ENCODE measurements at regions not wholly inside any gene's neighbourhood (a gene's known extent, or its start where the extent isn't known, plus 50 kb on each side); places are given as distances from the start of the nearest gene placed in this dataset.
"Not testable (repeated sequence)": the region's sequence is repeated elsewhere in the genome, so short reads cannot be mapped to it uniquely, and the experiment has no call there.

DNA sequence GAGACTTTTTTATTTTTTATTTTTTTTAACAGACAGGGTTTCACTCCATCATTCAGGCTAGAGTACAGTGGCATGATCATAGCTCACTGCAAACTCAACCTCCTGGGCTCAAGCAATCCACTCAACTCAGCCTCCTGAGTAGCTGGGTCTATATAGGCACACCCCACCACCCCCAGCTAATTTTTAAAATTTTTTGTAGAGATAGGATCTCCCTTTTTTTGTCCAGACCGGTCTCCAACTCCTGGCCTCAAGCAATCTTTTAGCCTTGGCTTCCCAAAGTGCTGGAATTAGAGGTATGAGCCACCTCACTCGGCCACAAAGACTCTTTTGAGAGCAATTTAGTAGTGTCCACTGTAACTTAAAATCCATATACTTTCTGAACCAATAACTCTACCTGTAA lies 103.3 kb upstream of the DST start:
- no peak for DNase-seq (ENCODE audit: low spot score)

DNA sequence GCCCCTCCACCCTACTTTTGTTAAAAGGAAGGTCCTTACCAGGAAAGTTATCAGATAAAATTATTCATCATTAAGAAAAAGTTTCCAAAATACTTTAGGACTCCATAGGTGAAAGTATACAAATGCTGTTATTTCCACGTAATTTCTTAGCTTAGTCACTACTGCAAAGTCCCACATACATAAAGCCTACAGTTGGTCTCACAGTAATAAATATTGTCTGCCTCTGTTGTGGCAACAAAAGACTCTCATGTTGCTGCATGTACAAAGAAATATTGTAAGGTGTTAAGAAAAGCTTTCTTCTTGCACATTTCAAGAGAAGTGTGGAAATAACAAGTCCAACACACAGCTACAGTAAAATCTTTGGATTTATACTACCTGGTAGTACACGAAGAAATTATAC lies 102.4 kb upstream of the DST start:
- no peak for DNase-seq (ENCODE audit: low spot score)

DNA sequence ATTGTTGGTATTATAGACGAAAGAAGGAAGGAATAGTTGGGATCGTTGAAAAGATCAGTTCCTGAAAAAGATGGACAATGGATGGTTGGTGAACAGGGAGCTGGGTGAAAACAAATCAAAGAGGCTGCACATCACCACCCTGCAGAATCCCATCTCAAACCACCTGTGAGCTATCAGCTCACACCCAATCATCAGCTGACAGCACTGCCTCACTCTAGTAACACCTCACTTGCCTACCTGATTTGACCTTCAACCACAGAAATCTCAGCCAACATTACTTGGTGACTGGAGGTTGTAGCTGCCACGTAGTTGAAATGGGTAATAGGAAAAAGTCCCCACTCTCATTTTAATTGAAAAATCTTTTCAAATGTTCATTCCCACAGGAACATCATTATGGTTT lies 101.8 kb upstream of the DST start:
- DNase-seq (ENCODE audit: low spot score): no peak

DNA sequence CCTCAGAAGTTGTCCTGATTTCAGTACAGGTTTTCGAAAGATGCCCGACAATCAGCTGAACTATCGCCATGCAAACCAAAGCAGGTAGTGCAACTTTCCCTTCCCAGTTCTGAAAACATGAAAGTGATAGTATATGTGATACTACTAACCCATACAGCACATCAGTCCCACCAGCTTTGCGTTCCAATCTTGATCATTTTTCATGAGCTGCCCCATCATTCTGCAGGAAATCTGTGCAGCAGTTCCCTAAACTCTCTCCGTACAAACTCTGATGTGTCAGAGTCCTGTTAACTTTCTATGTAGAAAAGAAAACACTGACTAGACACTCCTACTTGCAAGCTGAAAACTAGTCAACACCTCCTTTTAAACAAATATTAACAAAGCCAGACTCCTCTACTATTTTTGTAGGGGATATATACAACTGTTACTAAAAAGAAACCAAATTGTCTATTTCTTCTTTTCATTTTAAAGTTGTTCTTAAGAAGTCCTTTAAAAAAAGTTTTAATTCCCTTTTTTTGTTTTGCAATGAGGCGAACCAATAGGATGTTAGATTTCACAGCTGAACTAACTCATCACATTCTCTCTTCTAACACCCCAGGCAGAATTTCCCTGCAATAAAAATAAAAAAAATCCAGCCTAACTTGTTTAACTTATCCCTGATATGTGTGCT lies 99.6 kb upstream of the DST start:
- DNase-seq (ENCODE audit: low spot score): no peak

DNA sequence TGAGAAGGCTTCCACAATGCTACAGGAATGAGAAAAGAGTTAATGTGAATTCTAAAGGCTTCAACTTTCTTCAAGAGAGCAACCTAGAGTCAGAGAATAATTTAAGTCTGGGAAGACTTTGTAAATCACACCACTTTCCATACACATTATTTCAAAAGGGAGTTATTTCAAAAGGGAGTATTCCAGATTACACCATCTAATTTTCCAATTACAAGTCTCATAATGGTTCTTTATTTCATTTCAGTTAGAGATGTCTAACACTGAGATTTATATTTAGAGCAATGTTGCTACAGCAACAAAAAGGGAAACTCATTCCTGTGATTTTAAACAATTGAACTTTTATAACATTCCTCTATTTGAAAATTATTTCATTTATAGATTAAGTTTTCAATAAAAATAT lies 98.8 kb upstream of the DST start:
- DNase-seq (ENCODE audit: low spot score): no peak

DNA sequence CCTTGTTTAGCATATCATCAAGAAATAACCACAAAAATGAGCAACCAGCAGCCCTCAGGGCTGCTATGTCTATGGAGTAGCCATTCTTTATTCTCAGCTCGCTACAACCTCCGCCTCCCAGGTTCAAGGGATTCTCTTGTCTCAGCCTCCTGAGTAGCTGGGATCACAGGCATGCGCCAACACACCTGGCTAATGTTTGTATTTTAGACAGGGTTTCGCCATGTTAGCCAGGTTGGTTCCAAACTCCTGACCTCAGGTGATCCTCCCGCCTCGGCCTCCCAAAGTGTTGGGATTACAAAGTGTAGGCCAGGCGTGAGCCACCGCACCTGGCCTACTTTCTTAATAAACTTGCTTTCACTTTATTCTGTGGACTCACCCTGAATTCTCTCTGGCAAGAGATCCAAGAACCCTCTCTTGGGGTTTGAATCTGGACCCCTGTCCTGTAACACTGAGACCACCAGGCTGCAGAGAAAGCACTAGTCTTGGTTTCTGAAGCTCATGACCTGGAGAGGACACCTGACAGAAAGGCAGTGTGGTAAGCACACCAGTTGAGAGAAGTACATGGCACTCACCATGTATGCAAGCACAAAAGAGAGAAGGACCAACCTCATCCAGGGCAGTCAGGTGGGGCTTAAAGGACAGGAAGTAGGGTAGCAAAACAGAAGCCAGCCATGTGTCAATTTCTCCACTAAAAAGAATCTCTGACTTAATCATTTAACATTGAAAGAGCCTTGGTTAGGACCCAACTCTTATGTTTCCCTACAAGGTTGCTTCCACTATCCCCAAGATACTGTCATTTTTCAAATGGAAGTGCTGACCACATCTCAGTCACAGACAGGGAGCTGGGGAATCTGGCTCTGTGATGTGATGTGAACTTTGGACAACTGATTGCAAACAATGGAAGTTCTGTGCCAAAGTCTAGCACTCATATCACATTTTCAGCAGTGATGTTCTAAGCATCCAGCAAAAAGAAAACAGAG lies 97.4 kb upstream of the DST start:
- no peak for DNase-seq (ENCODE audit: low spot score)

DNA sequence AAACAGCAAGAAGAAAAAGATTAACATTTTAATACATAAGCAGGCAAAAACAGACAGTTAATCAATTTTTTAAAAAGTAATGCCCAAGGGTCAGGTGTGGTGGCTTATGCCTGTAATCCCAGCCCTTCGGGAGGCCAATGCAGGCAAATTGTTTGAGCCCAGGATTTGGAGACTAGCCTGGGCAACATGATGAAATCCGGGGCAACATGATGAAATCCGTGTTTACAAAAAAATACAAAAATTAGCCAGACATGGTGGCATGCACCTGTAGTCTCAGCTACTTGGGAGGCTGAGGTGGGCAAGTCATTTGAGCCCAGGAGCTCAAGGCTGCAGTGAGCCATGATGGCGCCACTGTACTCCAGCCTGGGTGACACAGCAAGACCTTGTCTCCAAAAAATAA lies 94.1 kb upstream of the DST start:
- DNase-seq (ENCODE audit: low spot score): no peak

DNA sequence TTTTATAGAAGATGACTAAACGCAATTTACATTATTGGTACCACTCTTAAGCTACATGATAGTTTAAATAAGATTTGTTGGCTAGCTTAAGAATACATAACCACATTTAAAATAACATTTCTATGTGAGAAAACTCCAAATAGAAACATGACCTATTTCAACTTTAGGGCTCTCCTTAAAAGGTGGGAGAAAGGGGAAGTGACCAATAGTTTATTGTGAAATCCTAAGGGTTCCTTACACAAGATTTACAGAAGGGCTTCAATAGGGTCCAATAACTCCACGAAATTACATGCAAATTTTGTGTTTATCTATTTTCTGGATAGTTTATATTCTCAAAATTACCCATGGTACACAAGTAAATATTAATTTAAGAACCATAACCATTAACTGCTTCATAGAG lies 91.6 kb upstream of the DST start:
- no peak for DNase-seq (ENCODE audit: low spot score)

DNA sequence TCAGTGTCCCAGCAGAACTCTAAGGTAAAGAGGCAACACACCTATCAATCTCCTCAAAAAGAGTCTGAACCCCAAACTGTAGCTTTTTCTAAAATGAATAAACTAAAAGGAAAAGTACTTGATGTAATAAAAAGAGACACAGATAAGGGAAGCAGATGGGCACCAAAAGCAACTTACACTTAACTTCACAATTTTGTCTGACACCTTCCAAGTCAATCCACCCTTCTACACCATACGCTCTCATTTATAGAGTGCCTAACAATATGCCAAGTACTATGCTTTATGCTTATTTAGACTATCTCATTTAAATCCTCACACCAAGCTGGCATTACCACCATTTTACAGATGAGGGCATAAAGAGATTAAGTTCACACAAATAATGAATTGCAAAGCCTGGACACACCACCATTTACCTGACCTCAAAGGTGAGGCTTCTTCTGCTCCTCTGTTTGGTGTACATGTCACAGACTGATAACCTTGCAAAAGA lies 90.6 kb upstream of the DST start:
- DNase-seq (ENCODE audit: low spot score): no peak

DNA sequence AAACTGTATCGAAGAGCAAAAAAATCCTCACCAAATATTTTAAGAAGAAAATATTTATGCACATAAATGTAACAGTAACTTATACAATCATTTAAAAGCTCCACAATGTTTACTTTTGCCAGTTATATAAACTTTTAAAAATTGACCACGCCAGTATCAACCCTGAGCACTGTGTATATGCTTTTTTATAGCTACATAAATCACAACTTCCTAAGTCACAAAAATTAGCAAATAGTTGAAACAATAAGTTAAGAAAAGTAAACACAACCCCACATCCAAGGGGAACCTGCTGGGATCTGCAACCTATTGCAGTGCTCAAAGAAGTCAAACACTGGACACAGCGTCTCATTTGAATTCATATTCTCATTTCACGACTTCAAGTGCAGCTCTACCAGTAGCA lies 89.8 kb upstream of the DST start:
- no peak for DNase-seq (ENCODE audit: low spot score)

DNA sequence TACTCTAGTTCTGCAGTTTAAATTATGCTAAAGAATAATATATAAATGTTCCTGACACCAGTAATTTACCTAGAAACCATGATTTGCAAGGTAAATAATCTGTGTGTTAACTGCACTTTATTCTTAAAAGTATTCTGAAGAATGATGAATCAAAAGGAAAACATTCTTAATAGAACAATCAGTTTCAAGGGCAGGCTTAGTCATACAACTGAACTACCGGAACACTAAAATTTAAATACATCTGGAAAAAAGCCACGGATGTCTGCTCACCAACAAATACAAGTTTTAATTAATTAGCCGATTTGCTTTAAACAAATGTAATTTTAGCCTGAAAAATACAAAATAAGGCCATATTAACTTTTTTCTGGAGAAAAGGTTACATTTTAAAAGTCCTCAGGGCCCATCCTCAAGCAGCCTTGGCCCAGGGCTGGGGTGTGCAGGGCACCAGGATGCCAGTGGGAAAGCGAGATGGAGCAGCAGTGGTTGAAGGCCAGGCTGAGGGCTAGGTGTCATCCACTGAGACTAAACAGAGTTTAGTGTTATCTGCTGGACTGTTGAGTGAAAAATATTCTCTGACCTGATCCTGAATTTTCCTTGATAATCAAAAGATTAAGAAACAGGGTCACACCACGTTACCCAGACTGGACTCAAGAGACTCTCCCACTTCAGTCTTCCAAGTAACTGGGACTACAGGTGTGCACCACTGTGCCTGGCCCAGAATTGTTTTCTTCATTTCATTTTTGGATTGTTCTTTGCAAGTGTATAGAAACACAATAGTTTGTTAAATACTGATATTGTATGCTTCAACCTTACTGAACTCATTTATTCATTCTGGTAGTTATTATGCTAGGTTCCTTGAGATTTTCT lies 88.2 kb upstream of the DST start:
- no peak for DNase-seq (ENCODE audit: low spot score)

DNA sequence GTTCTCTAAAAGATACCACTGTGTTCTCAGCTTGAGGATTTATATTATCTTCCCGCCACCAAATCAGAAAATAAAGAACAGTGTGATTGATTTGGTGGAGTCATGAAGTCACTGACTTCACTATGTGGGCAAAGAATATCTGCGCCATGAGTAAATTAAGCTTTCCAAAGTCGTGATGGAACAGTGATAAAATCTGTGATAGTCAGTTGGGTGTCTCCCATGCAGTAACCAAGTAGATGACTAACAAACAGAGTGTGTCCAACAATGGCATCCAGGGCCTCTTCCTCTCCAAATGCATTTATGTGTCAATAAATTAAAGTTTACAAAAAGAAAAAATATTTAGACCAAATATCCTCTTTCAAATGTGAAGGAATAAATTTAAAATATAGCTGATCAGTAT lies 87.0 kb upstream of the DST start:
- DNase-seq (ENCODE audit: low spot score): no peak

DNA sequence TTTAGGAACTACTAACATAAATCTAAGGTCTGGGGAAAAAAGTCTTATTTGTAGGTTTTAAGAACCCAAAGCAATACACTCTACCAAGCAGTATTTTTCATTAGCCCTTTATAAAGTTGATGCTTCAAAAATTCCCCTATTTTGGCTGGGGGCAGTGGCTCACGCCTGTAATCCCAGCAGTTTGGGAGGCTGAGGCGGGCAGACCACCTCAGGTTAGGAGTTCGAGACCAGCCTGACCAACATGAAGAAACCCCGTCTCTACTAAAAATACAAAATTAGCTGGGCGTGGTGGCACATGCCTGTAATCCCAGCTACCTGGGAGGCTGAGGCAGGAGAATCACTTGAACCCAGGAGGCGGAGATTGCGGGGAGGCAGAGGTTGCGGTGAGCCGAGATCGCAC lies 86.5 kb upstream of the DST start:
- not testable (repeated sequence) for DNase-seq (ENCODE audit: low spot score)

DNA sequence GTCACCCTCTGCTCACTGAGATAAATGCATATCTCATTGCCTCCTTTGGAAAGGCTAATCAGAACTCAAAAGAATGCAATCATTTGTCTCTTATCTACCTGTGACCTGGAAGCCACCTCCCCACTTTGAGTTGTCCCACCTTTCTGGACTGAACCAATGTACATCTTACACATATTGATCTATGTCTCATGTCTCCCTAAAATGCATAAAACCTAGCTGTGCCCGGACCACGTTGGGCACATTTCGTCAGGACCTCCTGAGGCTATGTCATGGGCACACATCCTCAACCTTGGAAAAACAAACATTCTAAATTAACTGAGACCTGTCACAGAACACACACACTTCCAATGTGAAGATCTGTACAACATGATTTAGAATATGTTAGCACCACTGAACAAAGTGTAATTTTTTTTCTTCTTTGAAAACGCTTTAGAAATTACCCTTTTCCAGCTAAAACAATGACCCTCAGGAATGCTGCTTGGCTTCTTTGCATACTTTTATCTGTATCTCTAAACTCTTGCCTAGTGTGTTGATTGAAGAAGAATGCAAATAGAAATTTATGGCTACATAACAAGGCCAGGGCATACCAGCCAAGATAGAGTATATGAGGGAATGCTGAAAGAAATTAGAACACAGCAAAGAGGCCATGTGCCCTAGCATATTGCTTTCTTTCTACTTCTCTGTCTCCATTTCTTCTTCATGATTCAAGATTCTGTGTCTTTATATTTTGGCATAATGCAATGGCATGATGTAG lies 84.6 kb upstream of the DST start:
- no peak for DNase-seq (ENCODE audit: low spot score)

DNA sequence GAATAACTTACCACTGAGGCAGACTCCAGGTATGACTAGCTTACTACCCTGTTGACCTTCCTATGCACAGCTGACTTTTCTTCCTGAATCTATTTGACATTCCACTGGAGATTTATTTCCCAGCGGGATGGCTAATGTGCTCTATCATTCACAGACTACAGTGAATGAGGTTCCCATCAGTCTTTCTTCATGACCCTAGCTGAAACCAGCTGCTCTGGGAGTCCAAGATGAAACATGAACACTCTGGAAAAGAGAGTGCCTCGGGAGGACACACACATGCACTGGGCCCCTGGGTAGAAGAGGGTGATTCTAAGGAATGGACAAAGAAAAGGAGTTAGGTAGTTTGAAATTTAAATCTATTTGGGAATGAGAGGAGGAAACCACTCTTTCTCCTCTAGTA lies 82.6 kb upstream of the DST start:
- no peak for DNase-seq (ENCODE audit: low spot score)

DNA sequence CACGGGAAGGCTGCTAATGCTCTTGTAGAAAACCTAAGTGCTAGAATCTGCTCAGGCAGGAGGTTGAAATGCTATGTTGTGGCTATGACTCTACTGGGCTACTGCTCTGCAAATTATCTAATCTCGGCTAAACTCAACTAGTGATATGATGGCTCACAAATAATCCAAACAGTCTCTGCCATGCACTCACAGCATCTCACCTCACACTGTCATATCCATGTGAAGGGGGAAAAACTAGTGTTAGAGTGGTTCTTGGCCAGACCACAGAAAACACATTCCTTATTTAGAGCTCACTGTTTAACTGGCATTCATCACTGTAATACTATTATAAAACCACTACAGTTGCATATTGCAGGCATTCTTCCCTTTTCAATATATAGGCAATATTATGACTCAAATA lies 81.8 kb upstream of the DST start:
- no peak for DNase-seq (ENCODE audit: low spot score)

DNA sequence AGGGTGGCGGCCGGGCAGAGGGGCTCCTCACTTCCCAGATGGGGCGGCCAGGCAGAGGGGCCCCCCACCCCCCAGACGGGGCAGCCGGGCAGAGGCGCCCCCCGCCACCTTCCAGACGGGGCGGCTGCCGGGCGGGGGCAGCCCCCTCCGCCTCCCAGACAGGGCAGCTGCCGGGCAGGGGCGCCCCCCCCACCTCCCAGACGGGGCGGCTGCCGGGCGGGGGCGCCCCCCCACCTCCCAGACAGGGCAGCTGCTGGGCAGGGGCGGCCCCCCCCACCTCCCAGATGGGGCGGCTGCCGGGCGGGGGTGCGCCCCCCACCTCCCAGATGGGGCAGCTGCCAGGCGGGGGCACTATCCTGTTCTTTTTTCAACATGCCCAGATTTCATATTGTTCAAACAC lies 78.2 kb upstream of the DST start:
- no peak for DNase-seq (ENCODE audit: low spot score)

DNA sequence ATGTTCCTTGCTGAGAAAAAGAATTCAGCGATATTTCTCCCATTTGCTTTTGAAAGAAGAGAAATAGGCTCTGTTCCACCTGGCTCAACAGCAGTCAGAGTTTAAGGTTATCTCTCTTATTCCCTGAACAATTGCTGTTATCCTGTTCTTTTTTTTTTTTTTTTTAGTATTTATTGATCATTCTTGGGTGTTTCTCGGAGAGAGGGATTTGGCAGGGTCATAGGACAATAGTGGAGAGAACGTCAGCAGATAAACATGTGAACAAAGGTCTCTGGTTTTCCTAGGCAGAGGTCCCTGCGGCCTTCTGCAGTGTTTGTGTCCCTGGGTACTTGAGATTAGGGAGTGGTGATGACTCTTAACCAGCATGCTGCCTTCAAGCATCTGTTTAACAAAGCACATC lies 77.5 kb upstream of the DST start:
- DNase-seq (ENCODE audit: low spot score): not testable (repeated sequence)

DNA sequence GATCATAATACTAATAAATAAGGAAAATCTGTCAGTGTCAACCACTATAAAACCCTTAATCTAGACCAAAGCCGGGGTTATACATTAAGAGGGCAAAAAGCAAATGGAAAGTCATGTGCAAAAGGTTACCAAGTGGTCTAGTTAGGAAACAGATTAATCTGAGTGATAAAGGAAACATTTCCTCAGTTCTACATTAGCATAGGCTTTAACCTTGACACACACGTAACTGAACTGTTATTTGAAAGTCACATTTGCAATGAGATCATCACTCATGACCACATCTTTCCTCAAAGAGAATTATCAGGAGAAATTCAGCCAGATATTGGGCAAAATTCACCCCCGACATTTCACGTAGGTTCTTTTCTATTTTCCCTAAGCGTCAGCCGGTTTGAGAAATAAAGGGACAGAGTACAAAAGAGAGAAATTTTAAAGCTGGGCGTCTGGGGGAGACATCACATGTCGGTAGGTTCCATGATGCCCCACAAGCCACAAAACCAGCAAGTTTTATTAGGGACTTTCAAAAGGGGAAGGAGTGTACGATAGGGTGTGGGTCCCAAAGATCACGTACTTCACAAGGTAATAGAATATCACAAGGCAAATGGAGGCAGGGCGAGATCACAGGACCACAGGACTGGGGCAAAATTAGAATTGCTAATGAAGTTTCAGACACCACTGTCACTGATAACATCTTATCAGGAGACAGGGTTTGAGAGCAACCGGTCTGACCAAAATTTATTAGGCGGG lies 76.8 kb upstream of the DST start:
- not testable (repeated sequence) for DNase-seq (ENCODE audit: low spot score)

DNA sequence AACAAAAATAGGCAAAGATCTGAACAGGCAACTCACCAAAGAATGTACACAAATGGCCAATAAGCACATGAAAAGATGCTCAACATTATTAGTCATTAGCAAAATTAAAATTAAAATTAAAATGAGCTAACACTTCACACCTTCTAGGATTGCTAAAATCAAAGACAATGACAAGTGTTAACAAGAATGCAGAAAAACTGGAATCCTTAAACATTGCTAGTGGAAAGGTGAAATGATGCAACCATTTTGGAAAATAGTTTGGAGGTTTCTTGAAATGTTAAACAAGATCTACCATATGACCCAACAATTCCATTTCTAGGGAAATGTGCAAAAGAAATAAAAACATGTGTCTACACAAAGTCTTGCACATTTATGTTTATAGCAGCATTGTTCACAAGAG lies 75.5 kb upstream of the DST start:
- no peak for DNase-seq (ENCODE audit: low spot score)

DNA sequence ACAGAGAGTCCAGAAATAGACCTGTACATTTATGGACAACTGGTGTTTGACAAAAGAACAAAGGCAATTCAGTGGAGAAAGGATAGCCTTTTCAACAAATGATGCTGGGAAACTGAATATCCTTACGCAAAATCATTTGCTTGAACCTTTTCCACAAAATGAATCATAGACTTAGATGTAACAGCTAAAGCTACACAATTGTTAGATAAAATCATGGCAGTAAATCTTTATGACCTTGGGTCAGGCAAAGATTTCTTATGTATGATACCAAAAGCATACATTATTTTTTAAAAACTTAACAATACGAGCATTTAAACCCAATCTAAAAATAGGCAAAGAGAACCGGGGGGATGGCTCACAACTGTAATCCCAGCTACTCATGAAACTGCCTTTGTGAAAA lies 73.5 kb upstream of the DST start:
- DNase-seq (ENCODE audit: low spot score): no peak

All from COLO829 (cell line).